ENCODE measurements at regions not wholly inside any gene's neighbourhood (a gene's known extent, or its start where the extent isn't known, plus 50 kb on each side); places are given as distances from the start of the nearest gene placed in this dataset.

- no peak overlapping the region for H3K27ac ChIP-seq
- in situ Hi-C loops (cut with MboI; ENCODE audit: low sequenced_read_pairs in 4 of 4): no loop called here
- no peaks in the 10 kb centered on the region for H3K9me3 ChIP-seq
- H3K27me3 ChIP-seq: no peaks in the 10 kb centered on the region
- no peak overlapping the region for H3K4me3 ChIP-seq
- TF ChIP-seq POLR2A (IDR thresholded peaks at IDR 0.05) (no peak), CTCF (IDR thresholded peaks at IDR 0.05 in 4 of 5, conservative IDR thresholded peaks at IDR 0.05 in 1 of 5) (no peak)
- H3K4me1 ChIP-seq: no peaks in the 10 kb centered on the region
- DNase-seq (no peak), ATAC-seq (no peak)
- intact Hi-C loops (cut with DNase I; ENCODE audit: low total_unique reads): no loop called here
- no peaks in the 10 kb centered on the region for H3K36me3 ChIP-seq
Observed at GRCh38 chr11:96752221-96752620, 362.4 kb downstream of the JRKL start.

GRCh38 chr11:96753997-96754396, 364.2 kb downstream of the JRKL start:
- Histone ChIP-seq H3K27me3 (no peaks in the 10 kb centered on the region), H3K36me3 (no peaks in the 10 kb centered on the region), H3K27ac (no peak overlapping the region), H3K4me1 (no peaks in the 10 kb centered on the region), H3K4me3 (no peak overlapping the region), H3K9me3 (no peaks in the 10 kb centered on the region)
- ATAC-seq (no peak), DNase-seq (no peak)
- intact Hi-C loops (cut with DNase I; ENCODE audit: low total_unique reads) (no loop called here), in situ Hi-C loops (cut with MboI; ENCODE audit: low sequenced_read_pairs in 4 of 4) (no loop called here)
- TF ChIP-seq POLR2A (IDR thresholded peaks at IDR 0.05) (no peak), CTCF (IDR thresholded peaks at IDR 0.05 in 4 of 5, conservative IDR thresholded peaks at IDR 0.05 in 1 of 5) (no peak)

GRCh38 chr11:96755209-96755608, 365.4 kb downstream of the JRKL start:
- Histone ChIP-seq H3K27me3 (no peaks in the 10 kb centered on the region), H3K4me1 (no peaks in the 10 kb centered on the region), H3K4me3 (no peak overlapping the region), H3K27ac (no peak overlapping the region), H3K9me3 (no peaks in the 10 kb centered on the region), H3K36me3 (no peaks in the 10 kb centered on the region)
- in situ Hi-C loops (cut with MboI; ENCODE audit: low sequenced_read_pairs in 4 of 4): no loop called here
- TF ChIP-seq POLR2A (IDR thresholded peaks at IDR 0.05) (no peak), CTCF (IDR thresholded peaks at IDR 0.05 in 4 of 5, conservative IDR thresholded peaks at IDR 0.05 in 1 of 5) (no peak)
- DNase-seq (no peak), ATAC-seq (no peak)
- intact Hi-C loops (cut with DNase I; ENCODE audit: low total_unique reads): no loop called here

DNA sequence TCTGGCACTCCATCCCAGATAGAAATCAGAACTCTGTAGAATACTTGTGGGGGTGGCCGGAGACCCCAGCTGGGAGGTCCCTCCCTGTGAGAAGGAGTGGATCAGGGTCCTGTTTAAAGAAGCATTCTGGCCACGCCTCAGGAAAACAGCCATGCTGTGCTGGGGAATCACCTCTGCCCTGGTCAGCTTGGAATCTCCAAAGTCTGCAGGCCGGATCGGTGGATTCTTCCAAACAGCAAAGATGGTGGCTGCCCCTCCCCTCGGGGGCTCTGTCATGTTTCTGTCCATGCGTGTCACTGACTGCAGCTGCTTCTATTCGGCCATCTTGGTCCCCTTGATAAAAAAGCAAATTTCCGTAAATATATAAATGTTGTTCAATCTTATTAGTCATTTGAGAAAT, 365.9 kb downstream of the JRKL start:
- DNase-seq (no peak), ATAC-seq (no peak)
- Histone ChIP-seq H3K27ac (no peak overlapping the region), H3K4me1 (no peaks in the 10 kb centered on the region), H3K9me3 (no peaks in the 10 kb centered on the region), H3K36me3 (no peaks in the 10 kb centered on the region), H3K4me3 (no peak overlapping the region), H3K27me3 (no peaks in the 10 kb centered on the region)
- intact Hi-C loops (cut with DNase I; ENCODE audit: low total_unique reads) (no loop called here), in situ Hi-C loops (cut with MboI; ENCODE audit: low sequenced_read_pairs in 4 of 4) (no loop called here)
- TF ChIP-seq CTCF (IDR thresholded peaks at IDR 0.05 in 4 of 5, conservative IDR thresholded peaks at IDR 0.05 in 1 of 5): no peak
- TF ChIP-seq POLR2A (IDR thresholded peaks at IDR 0.05): no peak

DNA sequence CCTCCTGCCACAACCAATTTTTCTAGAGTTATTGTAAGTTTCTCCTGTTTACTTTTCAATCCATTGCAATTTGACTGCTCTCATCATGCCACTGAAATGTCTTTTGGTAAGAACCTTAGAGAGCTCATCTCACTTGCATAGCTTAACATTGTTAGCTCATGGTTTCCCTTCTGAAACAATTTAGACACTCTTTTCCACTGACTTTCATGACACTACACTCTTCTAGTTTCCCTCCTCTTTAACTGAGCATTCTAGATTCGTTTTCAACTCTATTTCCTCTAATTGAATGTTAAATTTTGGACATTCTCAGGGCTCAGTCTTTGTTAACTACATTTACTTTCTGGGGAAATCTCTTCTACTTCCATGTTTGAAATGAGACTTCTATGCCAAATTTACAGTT, 369.1 kb downstream of the JRKL start:
- in situ Hi-C loops (cut with MboI; ENCODE audit: low sequenced_read_pairs in 4 of 4) (no loop called here), intact Hi-C loops (cut with DNase I; ENCODE audit: low total_unique reads) (no loop called here)
- Histone ChIP-seq H3K9me3 (no peaks in the 10 kb centered on the region), H3K27me3 (no peaks in the 10 kb centered on the region), H3K4me3 (no peak overlapping the region), H3K4me1 (no peaks in the 10 kb centered on the region), H3K27ac (no peak overlapping the region), H3K36me3 (no peaks in the 10 kb centered on the region)
- DNase-seq (no peak), ATAC-seq (no peak)
- TF ChIP-seq POLR2A (IDR thresholded peaks at IDR 0.05): no peak
- no peak for TF ChIP-seq CTCF (IDR thresholded peaks at IDR 0.05 in 4 of 5, conservative IDR thresholded peaks at IDR 0.05 in 1 of 5)

Measured in gastrocnemius medialis (tissue), 4 donors.